ENCODE measurements at regions not wholly inside any gene's neighbourhood (a gene's known extent, or its start where the extent isn't known, plus 50 kb on each side); places are given as distances from the start of the nearest gene placed in this dataset.

- H3K27ac ChIP-seq, result no peak overlapping the region
- H3K4me3 ChIP-seq, result no peak overlapping the region
- no peaks in the 10 kb centered on the region for H3K4me1 ChIP-seq (ENCODE audit: control insufficient read depth in 1 of 2, low read depth in 2 of 2)
- H3K9me3 ChIP-seq, result no peaks in the 10 kb centered on the region
- ATAC-seq (ENCODE audit: insufficient number of reproducible peaks, low FRiP score, low read depth) (no peak), DNase-seq (ENCODE audit: low spot score) (no peak)
- no peak for TF ChIP-seq CTCF (IDR thresholded peaks at IDR 0.05)
- H3K27me3 ChIP-seq (replicated peaks; ENCODE audit: insufficient read depth), result no peaks in the 10 kb centered on the region
- H3K36me3 ChIP-seq, result no peaks in the 10 kb centered on the region
These were observed 486.1 kb upstream of the ID2 start for GRCh38 chr2:8195784-8196183.

DNA sequence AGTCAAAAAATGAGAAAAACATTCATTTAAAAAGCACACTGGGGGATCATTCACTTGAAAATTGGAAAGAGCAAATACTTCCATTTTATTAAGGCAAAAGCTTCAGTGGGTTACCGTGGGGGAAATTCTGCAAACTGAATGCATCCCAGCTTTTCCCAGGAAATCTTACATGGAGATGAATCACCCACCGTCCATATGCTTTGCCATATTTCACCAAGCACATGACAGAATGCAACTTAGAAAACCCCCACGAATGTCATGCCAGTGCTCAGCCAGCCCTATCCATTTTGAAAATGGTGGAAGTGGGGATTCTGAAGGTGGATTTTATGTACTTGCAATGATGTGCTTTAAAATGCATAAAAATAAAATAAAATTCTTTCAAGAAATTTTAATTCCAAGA lies 485.5 kb upstream of the ID2 start:
- no peak overlapping the region for H3K4me3 ChIP-seq
- ATAC-seq (ENCODE audit: insufficient number of reproducible peaks, low FRiP score, low read depth) (no peak), DNase-seq (ENCODE audit: low spot score) (no peak)
- no peaks in the 10 kb centered on the region for H3K4me1 ChIP-seq (ENCODE audit: control insufficient read depth in 1 of 2, low read depth in 2 of 2)
- TF ChIP-seq CTCF (IDR thresholded peaks at IDR 0.05), result no peak
- no peaks in the 10 kb centered on the region for H3K27me3 ChIP-seq (replicated peaks; ENCODE audit: insufficient read depth)
- no peaks in the 10 kb centered on the region for H3K36me3 ChIP-seq
- no peaks in the 10 kb centered on the region for H3K9me3 ChIP-seq
- H3K27ac ChIP-seq, result no peak overlapping the region

DNA sequence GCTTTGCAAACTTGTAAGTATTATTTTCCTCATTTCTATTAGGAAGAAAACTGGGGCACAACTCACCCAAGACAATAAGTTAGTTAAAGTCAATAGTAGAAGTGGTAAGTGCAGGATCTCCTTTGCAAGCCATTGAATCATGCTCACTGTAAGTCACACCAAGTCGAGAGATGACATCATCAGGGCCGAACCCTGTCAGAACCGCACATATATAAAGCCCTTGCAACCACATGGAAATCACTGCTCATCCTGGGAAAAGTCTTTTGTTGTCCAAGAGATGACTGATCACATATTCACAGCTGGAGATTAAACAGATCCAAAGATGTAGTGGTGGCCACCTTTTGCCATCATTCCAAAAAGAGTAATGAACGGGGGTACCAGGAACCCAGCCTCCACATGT lies 484.8 kb upstream of the ID2 start:
- no peak for TF ChIP-seq CTCF (IDR thresholded peaks at IDR 0.05)
- DNase-seq (ENCODE audit: low spot score) (no peak), ATAC-seq (ENCODE audit: insufficient number of reproducible peaks, low FRiP score, low read depth) (no peak)
- Histone ChIP-seq H3K36me3 (no peaks in the 10 kb centered on the region), H3K27me3 (replicated peaks; ENCODE audit: insufficient read depth) (no peaks in the 10 kb centered on the region), H3K27ac (no peak overlapping the region), H3K4me1 (ENCODE audit: control insufficient read depth in 1 of 2, low read depth in 2 of 2) (no peaks in the 10 kb centered on the region), H3K4me3 (no peak overlapping the region), H3K9me3 (no peaks in the 10 kb centered on the region)

DNA sequence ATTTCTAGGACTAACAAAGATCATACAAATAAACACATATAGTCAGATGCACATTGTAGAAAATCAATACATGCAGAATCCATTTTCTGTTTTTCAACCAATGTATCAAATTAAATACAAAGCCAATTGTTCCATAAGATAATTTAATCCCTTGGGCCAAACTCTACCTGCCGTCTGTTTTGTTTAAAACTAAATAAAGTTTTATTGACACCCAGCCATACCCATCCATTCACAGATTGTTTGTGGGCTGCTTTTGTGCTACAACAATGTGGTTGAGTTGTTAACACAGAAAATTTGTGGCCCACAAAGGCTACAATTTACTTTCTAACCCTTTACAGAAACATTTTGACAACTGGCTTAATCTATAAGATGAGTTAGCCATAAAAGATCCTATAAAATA lies 484.0 kb upstream of the ID2 start:
- Histone ChIP-seq H3K27me3 (replicated peaks; ENCODE audit: insufficient read depth) (no peaks in the 10 kb centered on the region), H3K36me3 (no peaks in the 10 kb centered on the region), H3K9me3 (no peaks in the 10 kb centered on the region), H3K4me3 (no peak overlapping the region), H3K27ac (no peak overlapping the region), H3K4me1 (ENCODE audit: control insufficient read depth in 1 of 2, low read depth in 2 of 2) (no peaks in the 10 kb centered on the region)
- DNase-seq (ENCODE audit: low spot score) (no peak), ATAC-seq (ENCODE audit: insufficient number of reproducible peaks, low FRiP score, low read depth) (no peak)
- no peak for TF ChIP-seq CTCF (IDR thresholded peaks at IDR 0.05)

DNA sequence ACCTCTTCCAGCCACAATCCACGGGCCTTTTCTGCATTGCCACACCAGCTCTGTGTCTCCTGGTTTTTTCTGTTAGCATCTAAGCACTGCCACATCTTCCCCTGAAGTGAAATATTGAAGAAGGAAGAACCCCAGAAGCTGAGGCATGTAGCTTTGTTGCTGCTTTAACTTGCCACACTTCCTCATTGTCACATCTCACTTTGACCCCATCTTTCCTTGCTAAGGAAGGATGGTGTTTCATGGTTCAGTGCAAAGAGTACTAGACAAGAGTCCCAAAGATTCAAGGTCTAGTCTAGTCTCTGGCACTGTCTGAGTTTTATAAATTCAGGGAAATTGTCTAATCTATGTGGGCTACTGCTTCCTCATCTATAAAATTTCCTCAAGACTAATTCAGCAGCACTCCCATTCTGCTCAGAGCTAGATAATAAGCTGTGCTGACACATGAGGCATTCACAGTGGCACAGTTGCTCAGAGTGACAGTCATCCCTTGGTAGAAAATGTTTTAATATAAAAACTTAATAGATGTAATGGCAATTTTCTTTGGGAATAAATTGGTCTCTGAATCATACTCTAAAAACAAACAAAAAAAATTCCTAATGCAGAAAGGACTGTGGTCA lies 483.0 kb upstream of the ID2 start:
- H3K27ac ChIP-seq, result no peak overlapping the region
- no peaks in the 10 kb centered on the region for H3K9me3 ChIP-seq
- no peaks in the 10 kb centered on the region for H3K27me3 ChIP-seq (replicated peaks; ENCODE audit: insufficient read depth)
- no peaks in the 10 kb centered on the region for H3K4me1 ChIP-seq (ENCODE audit: control insufficient read depth in 1 of 2, low read depth in 2 of 2)
- DNase-seq (ENCODE audit: low spot score) (no peak), ATAC-seq (ENCODE audit: insufficient number of reproducible peaks, low FRiP score, low read depth) (no peak)
- TF ChIP-seq CTCF (IDR thresholded peaks at IDR 0.05), result no peak
- no peaks in the 10 kb centered on the region for H3K36me3 ChIP-seq
- no peak overlapping the region for H3K4me3 ChIP-seq

Measured in thoracic aorta (tissue), 2 donors.